ENCODE measurements at regions not wholly inside any gene's neighbourhood (a gene's known extent, or its start where the extent isn't known, plus 50 kb on each side); places are given as distances from the start of the nearest gene placed in this dataset.

DNA sequence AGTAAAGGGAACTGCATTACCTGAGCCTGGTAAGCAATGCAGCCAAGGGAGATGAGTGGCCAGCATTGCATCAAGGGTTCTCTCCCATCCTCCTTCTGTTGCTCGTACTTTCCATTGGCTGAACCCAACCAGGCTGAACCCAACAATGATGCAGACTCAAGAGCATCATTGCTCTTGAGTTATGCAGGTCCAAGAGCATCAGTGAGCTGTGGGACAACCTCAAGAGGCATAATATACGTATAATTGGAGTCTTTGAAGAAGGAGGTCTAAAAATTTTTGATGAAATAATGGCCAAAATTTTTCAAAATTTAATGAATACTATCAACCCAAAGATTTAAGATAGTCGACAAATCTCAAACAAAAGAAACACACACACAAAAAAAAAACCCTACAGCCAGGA is 213.0 kb downstream of the RNF152 start:
- H3K4me3 ChIP-seq = no peak overlapping the region
- no peak for DNase-seq
- intact Hi-C loops (cut with DNase I; ENCODE audit: low total_unique reads) = no loop called here

DNA sequence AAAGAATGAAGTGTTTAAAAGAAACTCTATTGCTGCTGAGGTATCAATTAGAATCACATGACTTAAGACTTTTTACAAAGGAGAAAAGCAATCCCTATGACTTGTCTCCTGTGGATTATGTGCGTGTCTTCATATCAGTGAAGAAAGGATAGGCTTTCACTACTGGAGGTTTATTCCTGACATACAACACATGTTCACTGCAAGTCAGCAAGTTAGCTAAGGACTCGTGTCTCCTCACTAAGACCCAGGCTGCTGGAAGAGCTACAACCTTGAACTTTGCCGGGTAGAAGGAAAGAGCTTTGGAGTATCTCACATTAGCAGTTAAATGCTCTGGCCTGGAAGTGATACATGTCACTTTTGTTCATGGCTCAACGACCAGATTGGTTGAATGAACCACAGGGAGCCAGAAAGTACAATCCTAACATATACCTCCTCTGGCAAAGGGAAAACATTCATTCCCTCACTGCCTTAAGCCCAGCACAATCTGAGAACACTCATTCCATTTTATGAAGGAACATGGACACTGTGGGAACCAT is 215.3 kb downstream of the RNF152 start:
- intact Hi-C loops (cut with DNase I; ENCODE audit: low total_unique reads) = no loop called here
- Histone ChIP-seq H3K9me3 (peaks cover 0 to 24% (median 9%) of the 10 kb centered on the region in 3 donors), H3K4me1 (peaks cover 0 to 5% (median 0%) of the 10 kb centered on the region in 4 donors), H3K4me3 (no peak overlapping the region), H3K27me3 (no peaks in the 10 kb centered on the region), H3K27ac (no peak overlapping the region), H3K36me3 (peaks cover 0 to 4% (median 0%) of the 10 kb centered on the region in 3 donors)
- TF ChIP-seq, protein P1, sequence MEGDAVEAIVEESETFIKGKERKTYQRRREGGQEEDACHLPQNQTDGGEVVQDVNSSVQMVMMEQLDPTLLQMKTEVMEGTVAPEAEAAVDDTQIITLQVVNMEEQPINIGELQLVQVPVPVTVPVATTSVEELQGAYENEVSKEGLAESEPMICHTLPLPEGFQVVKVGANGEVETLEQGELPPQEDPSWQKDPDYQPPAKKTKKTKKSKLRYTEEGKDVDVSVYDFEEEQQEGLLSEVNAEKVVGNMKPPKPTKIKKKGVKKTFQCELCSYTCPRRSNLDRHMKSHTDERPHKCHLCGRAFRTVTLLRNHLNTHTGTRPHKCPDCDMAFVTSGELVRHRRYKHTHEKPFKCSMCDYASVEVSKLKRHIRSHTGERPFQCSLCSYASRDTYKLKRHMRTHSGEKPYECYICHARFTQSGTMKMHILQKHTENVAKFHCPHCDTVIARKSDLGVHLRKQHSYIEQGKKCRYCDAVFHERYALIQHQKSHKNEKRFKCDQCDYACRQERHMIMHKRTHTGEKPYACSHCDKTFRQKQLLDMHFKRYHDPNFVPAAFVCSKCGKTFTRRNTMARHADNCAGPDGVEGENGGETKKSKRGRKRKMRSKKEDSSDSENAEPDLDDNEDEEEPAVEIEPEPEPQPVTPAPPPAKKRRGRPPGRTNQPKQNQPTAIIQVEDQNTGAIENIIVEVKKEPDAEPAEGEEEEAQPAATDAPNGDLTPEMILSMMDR (IDR thresholded peaks at IDR 0.05) = no peak
- no peak for DNase-seq

More for the DNA sequence above, 213.0 kb downstream of the RNF152 start:
- peaks cover 0 to 4% (median 0%) of the 10 kb centered on the region in 3 donors for H3K36me3 ChIP-seq
- H3K27me3 ChIP-seq = no peaks in the 10 kb centered on the region
- TF ChIP-seq, protein P1 (IDR thresholded peaks at IDR 0.05) = no peak
- no peaks in the 10 kb centered on the region for H3K4me1 ChIP-seq
- H3K9me3 ChIP-seq = peaks cover 0 to 24% (median 9%) of the 10 kb centered on the region in 3 donors
- H3K27ac ChIP-seq = no peak overlapping the region

DNA sequence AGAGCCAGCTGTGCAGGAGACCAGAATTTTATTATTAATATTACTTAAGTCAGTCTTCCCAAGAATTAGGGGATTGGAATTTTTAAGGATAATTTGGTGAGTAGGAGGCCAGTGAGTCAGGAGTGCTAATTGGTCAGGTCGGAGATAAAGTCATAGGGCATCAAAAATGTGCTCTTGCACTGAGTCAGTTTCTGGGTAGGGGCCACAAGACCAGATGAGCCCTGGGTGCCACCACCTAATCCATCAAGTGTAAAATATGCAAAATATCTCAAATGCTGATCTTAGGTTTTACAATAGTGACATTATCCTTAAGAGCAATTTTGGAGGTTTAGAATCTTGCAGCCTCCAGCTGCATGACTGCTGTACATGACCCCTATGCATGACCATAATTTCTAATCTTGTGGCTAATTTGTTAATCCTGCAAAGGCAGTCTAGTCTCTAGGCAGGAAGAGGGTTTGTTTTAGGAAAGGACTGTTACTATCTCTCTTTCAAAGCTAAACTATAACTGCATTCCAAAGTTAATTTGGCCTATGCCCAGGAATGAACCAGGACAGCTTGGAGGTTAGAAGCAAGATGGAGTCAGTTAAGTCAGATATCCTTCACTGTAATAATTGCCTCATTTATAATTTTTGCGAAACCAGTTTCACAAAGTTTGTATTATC is 215.9 kb downstream of the RNF152 start:
- Histone ChIP-seq H3K9me3 (peaks cover 0 to 24% (median 9%) of the 10 kb centered on the region in 3 donors), H3K27me3 (no peaks in the 10 kb centered on the region), H3K4me3 (no peak overlapping the region), H3K4me1 (peaks cover 0 to 9% (median 0%) of the 10 kb centered on the region in 4 donors), H3K36me3 (peaks cover 0 to 4% (median 0%) of the 10 kb centered on the region in 3 donors), H3K27ac (no peak overlapping the region)
- no peak for DNase-seq
- TF ChIP-seq, protein P1 (IDR thresholded peaks at IDR 0.05) = no peak
- intact Hi-C loops (cut with DNase I; ENCODE audit: low total_unique reads) = no loop called here

DNA sequence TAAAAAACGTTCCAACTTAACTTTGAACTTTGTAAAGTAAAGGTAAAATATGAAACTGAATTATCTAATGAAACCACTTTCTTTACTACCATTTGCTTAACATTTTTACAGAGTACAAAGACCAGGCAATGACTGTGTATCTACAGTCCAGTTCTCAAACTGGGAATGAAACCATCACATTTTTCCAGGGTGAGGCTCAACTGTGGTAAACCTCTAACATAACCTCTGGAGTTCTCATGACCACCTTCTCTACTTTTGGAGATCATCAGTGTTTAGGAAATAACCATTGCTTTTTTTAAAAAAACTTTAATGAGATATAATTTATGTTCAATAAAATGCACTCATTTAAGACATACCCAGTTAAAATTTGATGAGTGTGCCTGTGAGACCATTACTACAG is 223.5 kb downstream of the RNF152 start:
- intact Hi-C loops (cut with DNase I; ENCODE audit: low total_unique reads) = no loop called here

DNA sequence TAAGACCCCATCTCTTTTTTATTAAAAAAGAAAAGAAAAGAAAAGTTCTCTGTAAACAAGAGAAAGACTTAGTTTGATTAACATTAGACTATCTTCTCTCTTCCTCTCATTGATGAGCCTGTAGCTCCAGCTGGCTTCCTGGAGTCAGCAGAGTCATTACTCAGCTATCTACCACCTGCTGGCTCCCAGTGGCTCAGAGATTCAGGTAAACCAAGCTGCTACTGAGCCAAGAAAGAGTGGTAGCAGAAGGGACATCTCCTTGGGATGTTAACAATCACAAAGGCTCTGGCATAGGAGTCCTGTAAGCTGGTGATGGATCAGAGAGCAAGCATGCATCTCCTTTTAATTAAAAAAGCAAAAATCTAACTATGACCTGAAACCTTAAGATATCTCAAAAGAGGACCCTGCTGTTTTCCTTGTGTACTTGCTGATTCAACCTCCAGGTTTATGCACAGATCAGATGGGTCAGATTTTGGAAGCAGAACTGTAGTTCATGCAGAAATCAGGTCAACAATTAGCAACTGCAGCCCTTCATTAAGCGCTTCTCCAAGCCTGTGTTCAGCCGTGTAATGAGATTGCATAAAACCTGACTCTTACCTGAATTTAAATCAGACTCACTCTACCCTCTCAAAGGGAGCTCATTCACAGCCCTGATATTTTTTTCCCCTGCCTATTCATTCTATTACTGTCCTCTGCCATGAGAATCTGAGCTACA is 225.8 kb downstream of the RNF152 start:
- Histone ChIP-seq H3K27ac (no peak overlapping the region), H3K4me3 (no peak overlapping the region), H3K9me3 (peaks cover 0 to 2% (median 0%) of the 10 kb centered on the region in 3 donors), H3K36me3 (no peaks in the 10 kb centered on the region), H3K27me3 (no peaks in the 10 kb centered on the region), H3K4me1 (peaks cover 0 to 29% (median 9%) of the 10 kb centered on the region in 4 donors)
- TF ChIP-seq, protein P1 (IDR thresholded peaks at IDR 0.05) = no peak
- intact Hi-C loops (cut with DNase I; ENCODE audit: low total_unique reads) = no loop called here
- no peak for DNase-seq

More for the DNA sequence above, 223.5 kb downstream of the RNF152 start:
- no peaks in the 10 kb centered on the region for H3K36me3 ChIP-seq
- H3K4me1 ChIP-seq = peaks cover 0 to 36% (median 9%) of the 10 kb centered on the region in 4 donors
- no peaks in the 10 kb centered on the region for H3K27me3 ChIP-seq
- no peak for DNase-seq
- no peak overlapping the region for H3K4me3 ChIP-seq
- TF ChIP-seq, protein P1 (IDR thresholded peaks at IDR 0.05) = no peak
- H3K9me3 ChIP-seq = peaks cover 0 to 2% (median 0%) of the 10 kb centered on the region in 3 donors
- peak overlapping the region; percentile 62 to 69 for H3K27ac ChIP-seq

All from tibial artery (tissue), 4 donors.